H1 (cell line): ENCODE measurements at regions not wholly inside any gene's neighbourhood (a gene's known extent, or its start where the extent isn't known, plus 50 kb on each side); places are given as distances from the start of the nearest gene placed in this dataset.

Experiments
- CHD1 ChIP-seq: IDR thresholded peaks from 2 replicates; pipeline ENCODE4 v1.6.1; 2012; ENCODE audit warnings: low read depth, low read length, improper control_type of control experiment
- SP1 ChIP-seq: IDR thresholded peaks from 2 replicates; pipeline ENCODE4 v1.6.1; 2011; ENCODE audit warnings: low read depth, low read length
- TAF7 ChIP-seq: optimal IDR thresholded peaks from 2 replicates; pipeline ENCODE3; 2011; ENCODE audit warnings: low read depth, mild to moderate bottlenecking, inconsistent platforms, low read length, moderate library complexity, borderline replicate concordance
- TF ChIP-seq, protein P1 (sequence below): IDR thresholded peaks from 2 replicates; pipeline ENCODE4 v1.6.1; 2011; ENCODE audit warnings: low read depth, mild to moderate bottlenecking, low read length; ENCODE audit not compliant: insufficient read depth

DNA sequence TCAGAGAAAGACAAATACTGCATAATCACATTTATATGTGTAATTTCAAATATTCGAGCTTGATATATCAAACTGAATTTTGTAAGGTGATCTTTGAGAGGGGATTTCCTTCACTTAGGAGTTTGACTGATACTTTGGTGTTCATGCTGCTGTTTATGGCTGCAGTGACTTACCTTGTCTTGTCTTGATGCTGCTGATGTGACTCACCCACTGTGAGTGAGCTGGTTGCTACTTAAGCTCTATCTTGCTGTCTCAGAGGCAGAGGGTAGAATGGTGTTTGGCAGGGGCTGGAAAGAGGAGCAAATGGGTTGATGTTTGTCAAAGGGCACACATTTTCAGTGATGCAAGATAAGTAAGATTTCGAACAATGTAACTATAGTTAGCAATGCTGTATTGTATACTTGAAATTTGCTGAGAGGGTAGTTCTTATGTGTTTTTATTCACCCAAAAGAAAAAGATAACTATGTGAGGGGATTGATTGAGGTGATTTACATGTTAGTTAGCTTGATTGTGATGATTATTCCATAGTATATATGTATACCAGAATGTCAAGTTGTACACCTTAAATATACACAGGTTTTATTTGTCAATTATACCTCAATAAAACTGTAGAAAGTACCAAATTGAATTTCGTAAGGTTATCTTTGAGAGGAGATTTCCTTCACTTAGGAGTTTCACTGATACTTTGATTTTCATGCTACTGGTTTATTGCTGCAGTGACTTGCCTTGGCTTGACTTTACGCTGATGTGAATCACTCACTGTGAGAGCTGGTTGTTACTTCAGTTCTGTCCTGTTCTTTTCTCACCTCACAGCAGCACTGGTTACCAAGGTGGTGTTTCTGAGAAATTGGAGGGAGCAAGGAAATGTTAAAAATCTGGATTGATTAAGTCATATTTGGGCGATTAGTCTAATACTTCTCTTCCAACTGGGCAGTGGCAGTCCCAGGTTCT is 94.5 kb upstream of the SLC5A9 start (continued):
- TF ChIP-seq, protein P1, sequence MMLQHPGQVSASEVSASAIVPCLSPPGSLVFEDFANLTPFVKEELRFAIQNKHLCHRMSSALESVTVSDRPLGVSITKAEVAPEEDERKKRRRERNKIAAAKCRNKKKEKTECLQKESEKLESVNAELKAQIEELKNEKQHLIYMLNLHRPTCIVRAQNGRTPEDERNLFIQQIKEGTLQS = no peak
- TF ChIP-seq CHD1 (no peak), SP1 (no peak), TAF7 (no peak)
